ENCODE measurements at regions not wholly inside any gene's neighbourhood (a gene's known extent, or its start where the extent isn't known, plus 50 kb on each side); places are given as distances from the start of the nearest gene placed in this dataset.

DNA sequence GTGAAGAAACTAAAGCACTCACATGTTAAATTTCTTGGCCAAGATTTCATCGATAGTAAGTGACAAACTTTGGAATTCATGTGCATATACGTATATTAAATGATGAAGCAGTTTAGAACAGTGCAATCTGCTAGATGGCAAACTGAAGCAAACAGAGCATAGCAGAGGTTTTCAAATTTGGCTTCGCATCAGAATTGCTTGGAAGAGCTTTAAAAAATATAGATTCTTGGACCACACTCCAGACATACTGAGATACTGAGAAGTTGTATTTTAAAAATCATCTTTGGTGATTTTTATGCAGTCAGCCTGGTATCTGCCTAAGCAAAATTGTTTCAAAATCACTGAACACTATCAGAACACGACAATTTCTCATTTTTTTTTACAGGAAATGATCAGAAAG lies 709.2 kb downstream of the PLA2G4A start:
- TF ChIP-seq CTCF (IDR thresholded peaks at IDR 0.05) (no peak), POLR2A (IDR thresholded peaks at IDR 0.05) (no peak)

Data from esophagus squamous epithelium (tissue), 4 donors.